ENCODE measurements at regions not wholly inside any gene's neighbourhood (a gene's known extent, or its start where the extent isn't known, plus 50 kb on each side); places are given as distances from the start of the nearest gene placed in this dataset.

- in situ Hi-C loops (cut with MboI; ENCODE audit: low sequenced_read_pairs, unreplicated experiment) = no loop called here
- no peak for DNase-seq (ENCODE audit: low spot score)
- TF ChIP-seq CTCF (IDR thresholded peaks at IDR 0.05; ENCODE audit: borderline replicate concordance, control extremely low read depth, extremely low read depth, insufficient read depth, missing control alignments) = no peak
These were observed 379.6 kb downstream of the TTLL7 start for GRCh38 chr1:83619170-83619896.

GRCh38 chr1:83617883-83618282 lies 381.0 kb downstream of the TTLL7 start:
- DNase-seq (ENCODE audit: low spot score) = no peak
- in situ Hi-C loops (cut with MboI; ENCODE audit: low sequenced_read_pairs, unreplicated experiment) = no loop called here
- no peak for TF ChIP-seq CTCF (IDR thresholded peaks at IDR 0.05; ENCODE audit: borderline replicate concordance, control extremely low read depth, extremely low read depth, insufficient read depth, missing control alignments)

- TF ChIP-seq CTCF (IDR thresholded peaks at IDR 0.05; ENCODE audit: borderline replicate concordance, control extremely low read depth, extremely low read depth, insufficient read depth, missing control alignments) = no peak
- in situ Hi-C loops (cut with MboI; ENCODE audit: low sequenced_read_pairs, unreplicated experiment) = no loop called here
- DNase-seq (ENCODE audit: low spot score) = no peak
These were observed 383.6 kb downstream of the TTLL7 start for GRCh38 chr1:83615370-83615769.

GRCh38 chr1:83606416-83606955 lies 392.4 kb downstream of the TTLL7 start:
- TF ChIP-seq CTCF (IDR thresholded peaks at IDR 0.05; ENCODE audit: borderline replicate concordance, control extremely low read depth, extremely low read depth, insufficient read depth, missing control alignments) = no peak
- DNase-seq (ENCODE audit: low spot score) = no peak
- in situ Hi-C loops (cut with MboI; ENCODE audit: low sequenced_read_pairs, unreplicated experiment) = no loop called here

- no peak for DNase-seq (ENCODE audit: low spot score)
- no peak for TF ChIP-seq CTCF (IDR thresholded peaks at IDR 0.05; ENCODE audit: borderline replicate concordance, control extremely low read depth, extremely low read depth, insufficient read depth, missing control alignments)
- in situ Hi-C loops (cut with MboI; ENCODE audit: low sequenced_read_pairs, unreplicated experiment) = no loop called here
These were observed 402.6 kb downstream of the TTLL7 start for GRCh38 chr1:83596331-83596730.

GRCh38 chr1:83593073-83593472 lies 405.9 kb downstream of the TTLL7 start:
- in situ Hi-C loops (cut with MboI; ENCODE audit: low sequenced_read_pairs, unreplicated experiment) = no loop called here
- no peak for DNase-seq (ENCODE audit: low spot score)
- TF ChIP-seq CTCF (IDR thresholded peaks at IDR 0.05; ENCODE audit: borderline replicate concordance, control extremely low read depth, extremely low read depth, insufficient read depth, missing control alignments) = no peak
